ENCODE measurements at regions not wholly inside any gene's neighbourhood (a gene's known extent, or its start where the extent isn't known, plus 50 kb on each side); places are given as distances from the start of the nearest gene placed in this dataset.

DNA sequence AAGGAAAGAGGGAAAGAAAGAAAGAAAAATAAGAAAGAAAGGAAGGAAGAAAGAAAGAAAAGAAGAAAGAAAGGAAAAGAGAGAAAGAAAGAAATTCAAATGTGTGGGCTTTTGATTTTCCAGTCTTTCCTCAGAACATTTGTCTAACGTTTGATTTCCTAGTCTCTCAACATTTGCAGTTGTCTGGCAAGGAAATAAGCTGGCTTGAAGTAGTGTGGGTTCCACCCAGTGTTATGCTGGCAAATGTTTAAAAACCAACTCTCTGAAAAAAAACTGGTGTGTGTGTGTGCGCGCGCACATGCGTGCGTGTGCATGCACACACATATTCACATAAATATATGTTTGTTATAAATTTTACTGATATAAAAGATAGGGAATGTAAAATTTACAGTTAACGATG is 54.6 kb upstream of the C3orf49 start:
- Histone ChIP-seq H3K9me3 (replicated peaks in 1 of 11) (no peaks in the 10 kb centered on the region), H4K20me1 (no peaks in the 10 kb centered on the region), H3K27ac (no peak overlapping the region), H3K36me3 (no peaks in the 10 kb centered on the region), H3K9ac (no peak overlapping the region), H3K27me3 (no peaks in the 10 kb centered on the region), H3K4me3 (no peak overlapping the region), H3K4me2 (no peak overlapping the region), H3K4me1 (peaks cover 0 to 6% (median 0%) of the 10 kb centered on the region in 10 experiments; a peak in 1 of 20 replicates)
- TF ChIP-seq Cebpa-rat (IDR thresholded peaks at IDR 0.05), result no peak

DNA sequence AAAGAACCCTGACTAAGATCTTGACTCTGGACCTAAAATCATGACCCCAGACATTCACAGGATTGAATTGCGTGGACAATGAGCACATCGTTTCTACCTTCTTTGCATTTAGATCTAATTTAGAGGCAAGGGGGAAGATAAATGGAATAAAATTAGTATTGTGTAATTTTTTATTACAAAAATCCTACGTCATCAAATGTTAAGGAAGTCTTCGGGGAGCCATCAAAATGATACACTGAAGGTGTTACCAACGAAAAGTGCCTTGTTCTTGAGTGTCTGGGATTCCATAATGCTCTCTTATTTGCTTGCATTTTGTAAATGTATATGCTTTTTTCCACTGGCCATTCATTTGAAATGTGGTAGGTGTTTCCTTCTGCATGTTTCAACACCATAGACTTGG is 52.8 kb upstream of the C3orf49 start:
- Histone ChIP-seq H4K20me1 (no peaks in the 10 kb centered on the region), H3K27me3 (no peaks in the 10 kb centered on the region), H3K36me3 (no peaks in the 10 kb centered on the region), H3K4me3 (no peak overlapping the region), H3K4me1 (peaks cover 0 to 6% (median 0%) of the 10 kb centered on the region in 10 experiments; a peak in 1 of 20 replicates), H3K27ac (no peak overlapping the region), H3K9me3 (replicated peaks in 1 of 11) (no peaks in the 10 kb centered on the region), H3K4me2 (no peak overlapping the region), H3K9ac (no peak overlapping the region)
- TF ChIP-seq Cebpa-rat (IDR thresholded peaks at IDR 0.05), result no peak

DNA sequence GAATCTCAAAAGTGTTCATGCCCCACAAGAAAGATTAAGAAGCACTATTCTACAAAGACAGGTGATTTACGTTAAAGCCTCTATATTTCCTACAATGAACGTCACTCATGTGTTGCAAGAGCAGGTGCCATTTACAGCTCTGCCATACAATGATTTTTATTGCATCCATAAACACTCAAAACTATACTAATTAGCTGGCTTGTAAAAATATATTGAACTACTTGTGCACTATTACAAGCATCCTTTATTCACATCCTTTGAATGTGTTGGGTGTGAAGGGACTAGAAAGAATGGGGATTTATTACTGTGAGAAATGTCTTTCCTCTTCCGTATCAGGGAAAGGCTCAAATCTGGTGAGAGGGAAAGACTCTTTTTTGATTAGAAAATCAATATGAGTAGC is 50.7 kb upstream of the C3orf49 start:
- no peak for TF ChIP-seq Cebpa-rat (IDR thresholded peaks at IDR 0.05)
- no peak overlapping the region for H3K9ac ChIP-seq
- no peak overlapping the region for H3K27ac ChIP-seq
- peaks cover 0 to under 1% (median 0%) of the 10 kb centered on the region in 10 experiments; a peak in 1 of 20 replicates for H3K4me1 ChIP-seq
- H3K36me3 ChIP-seq, result no peaks in the 10 kb centered on the region
- no peaks in the 10 kb centered on the region for H3K27me3 ChIP-seq
- H4K20me1 ChIP-seq, result no peaks in the 10 kb centered on the region
- no peaks in the 10 kb centered on the region for H3K9me3 ChIP-seq (replicated peaks in 1 of 11)
- no peak overlapping the region for H3K4me3 ChIP-seq
- no peak overlapping the region for H3K4me2 ChIP-seq

- Histone ChIP-seq H3K4me2 (no peak overlapping the region), H3K9me3 (replicated peaks in 1 of 11) (no peaks in the 10 kb centered on the region), H3K4me3 (no peak overlapping the region), H4K20me1 (no peaks in the 10 kb centered on the region), H3K9ac (no peak overlapping the region), H3K36me3 (no peaks in the 10 kb centered on the region), H3K27me3 (no peaks in the 10 kb centered on the region), H3K4me1 (no peaks in the 10 kb centered on the region), H3K27ac (no peak overlapping the region)
- TF ChIP-seq Cebpa-rat (IDR thresholded peaks at IDR 0.05), result no peak
These were observed 50.2 kb upstream of the C3orf49 start for GRCh38 chr3:63768888-63769287.

Measured in BLaER1 treated with 17β-estradiol and CSF1 and Interleukin-3, amounts not matched to agents 10 nM and 100 nM (cell line).